ENCODE measurements at regions not wholly inside any gene's neighbourhood (a gene's known extent, or its start where the extent isn't known, plus 50 kb on each side); places are given as distances from the start of the nearest gene placed in this dataset.

DNA sequence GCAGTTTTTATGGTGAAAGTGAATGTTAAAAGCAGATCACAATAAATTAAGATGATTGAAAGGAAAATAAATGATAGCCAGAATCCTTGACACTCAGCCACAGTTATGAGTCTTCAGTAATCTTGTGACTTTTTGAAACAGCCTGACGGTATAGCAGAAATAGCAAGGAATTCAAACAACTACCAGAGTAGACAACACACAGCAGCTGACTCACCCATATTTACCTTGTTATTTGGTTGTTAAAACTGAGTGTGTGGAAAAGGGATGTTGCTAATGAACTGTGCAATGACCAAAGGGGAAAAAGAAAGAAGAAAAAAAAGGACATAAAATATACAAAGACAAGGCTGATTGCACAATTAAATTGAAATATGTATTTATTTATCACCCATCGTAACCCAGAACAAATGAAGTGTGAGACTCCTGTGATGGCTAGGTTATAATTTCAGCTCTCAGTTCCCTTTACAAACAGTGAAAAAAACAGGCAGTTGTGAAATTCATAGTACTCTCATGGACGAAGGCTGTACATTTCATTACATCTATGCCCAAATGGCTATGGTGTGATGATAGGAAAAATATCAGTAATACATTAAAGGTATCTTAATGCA lies 1023.0 kb upstream of the SORCS1 start:
- H3K4me3 Mint-ChIP-seq, result no peak overlapping the region
- peaks cover 9% of the 10 kb centered on the region for H3K9me3 Mint-ChIP-seq
- DNase-seq, result no peak
- no peaks in the 10 kb centered on the region for H3K36me3 Mint-ChIP-seq (ENCODE audit: low read depth)
- no peaks in the 10 kb centered on the region for H3K4me1 Mint-ChIP-seq
- no peaks in the 10 kb centered on the region for H3K27me3 Mint-ChIP-seq
- CTCF ChIA-PET, result no interaction called here
- H3K27ac Mint-ChIP-seq, result no peak overlapping the region
- POLR2A ChIA-PET, result no interaction called here

DNA sequence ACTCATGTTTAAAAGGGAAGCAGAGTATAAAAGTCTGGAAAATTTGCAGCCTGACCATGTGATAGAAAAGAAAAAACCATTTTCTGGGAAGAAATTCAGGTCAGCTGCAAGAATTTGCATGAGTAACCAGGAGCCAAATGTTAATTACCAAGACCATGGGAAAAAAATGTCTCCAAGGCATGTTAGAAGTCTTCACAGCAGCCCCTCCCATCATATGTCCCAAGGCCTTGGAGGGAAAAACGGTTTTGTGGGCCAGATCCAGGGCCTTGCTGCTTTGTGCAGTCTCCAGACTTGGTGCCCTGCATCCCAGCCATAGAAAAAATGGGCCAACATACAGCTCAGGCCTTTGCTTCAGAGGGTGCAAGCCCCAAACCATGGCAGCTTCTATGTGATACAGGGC lies 1019.6 kb upstream of the SORCS1 start:
- ChIA-PET CTCF (no interaction called here), POLR2A (no interaction called here)
- no peaks in the 10 kb centered on the region for H3K4me1 Mint-ChIP-seq
- H3K4me3 Mint-ChIP-seq, result no peak overlapping the region
- no peak for DNase-seq
- H3K9me3 Mint-ChIP-seq, result peaks cover 9% of the 10 kb centered on the region
- H3K27me3 Mint-ChIP-seq, result no peaks in the 10 kb centered on the region
- no peaks in the 10 kb centered on the region for H3K36me3 Mint-ChIP-seq (ENCODE audit: low read depth)
- H3K27ac Mint-ChIP-seq, result no peak overlapping the region

DNA sequence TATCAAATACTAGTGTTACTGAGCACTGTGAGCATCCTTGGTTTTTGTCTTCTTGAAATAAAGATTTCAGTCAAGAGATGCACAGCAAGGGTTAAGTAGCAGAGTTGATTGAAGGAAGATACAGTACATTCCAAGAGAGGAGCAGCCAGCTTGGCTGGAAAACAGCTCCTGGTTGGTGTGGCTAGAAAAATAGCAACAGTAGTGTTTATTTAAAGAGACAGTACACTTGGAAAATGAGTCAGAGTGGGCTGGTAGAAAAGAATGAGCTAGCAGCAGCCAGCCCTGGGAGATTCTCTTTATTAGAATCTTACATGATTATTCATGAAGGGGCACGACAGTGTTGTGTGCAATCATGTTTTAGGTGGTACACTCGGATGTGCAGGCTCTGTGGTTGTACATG lies 1016.4 kb upstream of the SORCS1 start:
- H3K27me3 Mint-ChIP-seq, result no peaks in the 10 kb centered on the region
- ChIA-PET POLR2A (no interaction called here), CTCF (no interaction called here)
- H3K4me1 Mint-ChIP-seq, result no peaks in the 10 kb centered on the region
- no peak overlapping the region for H3K27ac Mint-ChIP-seq
- H3K36me3 Mint-ChIP-seq (ENCODE audit: low read depth), result no peaks in the 10 kb centered on the region
- DNase-seq, result no peak
- H3K9me3 Mint-ChIP-seq, result peaks cover 9% of the 10 kb centered on the region
- H3K4me3 Mint-ChIP-seq, result no peak overlapping the region

DNA sequence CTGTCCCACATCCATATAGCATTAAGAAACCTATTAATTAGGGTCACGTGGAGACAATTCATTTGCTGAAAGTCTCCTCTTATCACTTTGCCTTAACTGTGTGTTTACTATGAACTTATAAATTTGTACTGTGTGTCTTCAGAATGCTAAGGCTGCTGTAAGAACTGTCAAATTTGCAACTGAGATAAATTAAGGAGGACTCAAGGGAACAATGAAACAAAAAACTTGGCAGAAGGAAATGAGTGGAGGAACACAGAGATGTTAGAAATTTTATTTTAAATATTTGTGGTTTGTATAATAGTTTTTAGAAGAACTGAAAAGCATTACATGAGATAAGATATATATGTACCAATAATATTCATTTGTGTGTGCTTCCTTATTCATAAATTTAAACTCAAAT lies 1005.3 kb upstream of the SORCS1 start:
- Mint-ChIP-seq H3K4me1 (no peaks in the 10 kb centered on the region), H3K4me3 (no peak overlapping the region), H3K27ac (no peak overlapping the region), H3K36me3 (ENCODE audit: low read depth) (no peaks in the 10 kb centered on the region), H3K27me3 (no peaks in the 10 kb centered on the region), H3K9me3 (no peaks in the 10 kb centered on the region)
- ChIA-PET POLR2A (no interaction called here), CTCF (no interaction called here)
- DNase-seq, result no peak

DNA sequence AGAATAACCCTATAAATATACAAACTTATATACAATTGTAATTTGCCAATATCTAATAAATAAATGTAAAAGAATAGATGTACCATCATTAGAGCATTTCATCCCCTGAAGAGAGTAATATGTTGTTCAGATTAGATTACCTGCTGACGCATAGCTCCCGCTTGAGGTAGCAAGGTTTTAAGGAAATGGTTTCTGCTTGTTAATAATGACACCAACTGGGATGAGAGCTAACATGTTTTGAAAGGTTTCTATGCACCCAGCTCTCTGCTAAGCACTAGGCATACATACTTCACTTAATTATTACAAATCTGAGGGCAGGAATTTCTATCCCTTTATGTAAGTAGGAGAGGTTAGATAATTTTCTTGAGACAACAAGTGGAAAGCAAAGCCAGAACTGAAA lies 1003.3 kb upstream of the SORCS1 start:
- Mint-ChIP-seq H3K27me3 (no peaks in the 10 kb centered on the region), H3K9me3 (no peaks in the 10 kb centered on the region), H3K27ac (no peak overlapping the region), H3K4me3 (no peak overlapping the region), H3K4me1 (no peaks in the 10 kb centered on the region), H3K36me3 (ENCODE audit: low read depth) (no peaks in the 10 kb centered on the region)
- CTCF ChIA-PET, result no interaction called here
- no peak for DNase-seq
- POLR2A ChIA-PET, result no interaction called here

DNA sequence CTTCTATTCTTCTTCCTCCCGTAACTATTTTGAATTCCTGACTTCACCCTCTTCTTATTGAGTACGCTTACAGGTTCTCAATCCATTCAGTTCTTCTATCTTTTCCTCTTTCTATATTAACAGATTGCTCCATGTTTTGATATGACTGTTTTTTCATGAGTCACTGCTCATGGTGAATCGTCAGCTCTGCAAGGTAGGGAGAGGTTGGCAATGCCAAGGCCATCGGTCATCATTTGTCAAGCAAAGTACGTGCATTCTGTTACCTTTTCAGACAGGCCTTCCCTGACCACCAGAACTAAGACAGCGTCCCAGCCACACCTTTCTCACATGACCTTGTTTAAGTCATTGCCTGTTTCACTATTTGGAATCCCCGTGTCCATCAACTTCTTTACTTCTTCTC lies 1001.9 kb upstream of the SORCS1 start:
- ChIA-PET CTCF (no interaction called here), POLR2A (no interaction called here)
- Mint-ChIP-seq H3K27me3 (no peaks in the 10 kb centered on the region), H3K36me3 (ENCODE audit: low read depth) (no peaks in the 10 kb centered on the region), H3K4me3 (no peak overlapping the region), H3K4me1 (no peaks in the 10 kb centered on the region), H3K9me3 (no peaks in the 10 kb centered on the region), H3K27ac (no peak overlapping the region)
- no peak for DNase-seq

DNA sequence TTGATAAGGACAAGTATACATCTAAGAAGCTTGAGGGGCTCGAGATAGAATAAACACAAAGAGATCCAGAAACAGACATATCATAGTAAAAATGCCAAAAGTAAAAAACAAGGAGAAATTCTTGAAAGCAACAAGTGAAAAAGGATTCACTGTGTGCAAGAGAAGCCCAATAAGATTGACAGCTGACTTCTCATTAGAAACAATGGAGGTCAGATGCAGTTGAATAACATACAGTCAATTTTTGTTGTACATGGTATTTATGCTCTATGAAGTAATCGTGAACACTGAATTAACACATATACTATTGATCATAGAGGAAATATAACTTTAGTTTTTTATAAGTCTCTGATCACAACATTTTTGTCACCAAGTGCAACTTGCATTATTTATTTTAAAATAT lies 982.8 kb upstream of the SORCS1 start:
- Mint-ChIP-seq H3K27ac (no peak overlapping the region), H3K27me3 (no peaks in the 10 kb centered on the region), H3K9me3 (peaks cover 16% of the 10 kb centered on the region), H3K4me1 (no peaks in the 10 kb centered on the region), H3K36me3 (ENCODE audit: low read depth) (no peaks in the 10 kb centered on the region), H3K4me3 (no peak overlapping the region)
- ChIA-PET CTCF (no interaction called here), POLR2A (no interaction called here)
- no peak for DNase-seq

DNA sequence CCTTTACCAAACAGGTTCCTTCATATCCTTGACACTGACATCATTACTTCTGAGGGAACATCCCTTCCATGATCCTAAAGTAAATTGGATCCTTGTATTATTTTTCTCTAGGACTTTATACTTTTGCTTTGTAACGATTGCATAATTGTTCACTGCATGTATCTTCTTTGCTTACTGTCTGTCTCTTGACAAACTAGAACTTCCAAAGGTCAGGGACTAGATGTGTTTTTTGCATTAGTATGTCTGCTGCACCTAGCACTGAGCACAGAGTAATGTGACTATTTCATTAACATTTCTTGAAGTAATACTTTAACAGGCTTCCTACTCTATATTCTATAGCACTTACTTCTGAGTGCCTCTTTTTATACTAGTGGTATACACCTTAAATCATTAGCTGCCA lies 976.6 kb upstream of the SORCS1 start:
- H3K4me1 Mint-ChIP-seq, result no peaks in the 10 kb centered on the region
- ChIA-PET POLR2A (no interaction called here), CTCF (no interaction called here)
- peaks cover 5% of the 10 kb centered on the region for H3K9me3 Mint-ChIP-seq
- no peaks in the 10 kb centered on the region for H3K36me3 Mint-ChIP-seq (ENCODE audit: low read depth)
- no peaks in the 10 kb centered on the region for H3K27me3 Mint-ChIP-seq
- DNase-seq, result no peak
- H3K4me3 Mint-ChIP-seq, result no peak overlapping the region
- no peak overlapping the region for H3K27ac Mint-ChIP-seq

DNA sequence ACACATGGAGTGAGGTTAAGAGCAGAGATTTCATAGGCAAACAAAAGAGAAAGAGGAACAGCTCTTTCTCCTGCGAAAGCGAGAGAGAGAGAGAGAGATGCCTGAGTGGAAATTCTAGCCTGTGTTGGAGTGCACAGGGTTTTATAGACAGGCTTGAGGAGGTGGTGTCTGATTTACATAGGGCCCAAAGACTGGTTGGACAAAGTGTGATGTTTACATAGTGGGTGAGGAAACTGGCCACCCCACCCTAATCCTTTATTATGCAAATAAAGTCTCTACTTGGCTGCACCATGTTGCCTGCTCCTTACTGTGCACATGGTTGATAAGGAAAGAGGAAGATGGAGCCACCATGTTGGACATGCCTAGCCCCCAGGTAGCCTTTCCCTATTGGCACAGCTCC lies 967.8 kb upstream of the SORCS1 start:
- Mint-ChIP-seq H3K9me3 (no peaks in the 10 kb centered on the region), H3K27ac (no peak overlapping the region), H3K36me3 (ENCODE audit: low read depth) (no peaks in the 10 kb centered on the region), H3K4me1 (no peaks in the 10 kb centered on the region), H3K4me3 (no peak overlapping the region), H3K27me3 (no peaks in the 10 kb centered on the region)
- CTCF ChIA-PET, result no interaction called here
- POLR2A ChIA-PET, result no interaction called here
- no peak for DNase-seq

DNA sequence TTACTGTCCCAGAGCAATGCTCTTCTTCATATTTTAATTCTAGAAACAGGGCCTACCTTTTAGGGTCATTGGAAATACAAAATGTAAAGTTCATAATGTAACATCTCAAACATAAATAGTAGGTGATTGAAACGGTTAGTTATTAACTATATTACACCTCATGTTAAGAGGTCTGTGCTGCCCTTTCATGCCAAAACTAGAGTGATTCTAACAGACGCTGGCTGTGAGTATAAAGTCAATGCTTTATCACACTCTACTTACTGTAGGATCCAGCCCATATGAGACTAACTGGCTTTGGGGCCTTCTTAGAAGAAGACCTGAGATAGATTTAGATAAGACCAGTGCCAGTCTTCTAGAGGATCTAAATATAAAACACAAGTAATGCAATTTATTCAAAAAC lies 966.1 kb upstream of the SORCS1 start:
- DNase-seq, result no peak
- no peaks in the 10 kb centered on the region for H3K9me3 Mint-ChIP-seq
- ChIA-PET POLR2A (no interaction called here), CTCF (no interaction called here)
- H3K27me3 Mint-ChIP-seq, result no peaks in the 10 kb centered on the region
- no peaks in the 10 kb centered on the region for H3K4me1 Mint-ChIP-seq
- H3K27ac Mint-ChIP-seq, result no peak overlapping the region
- no peaks in the 10 kb centered on the region for H3K36me3 Mint-ChIP-seq (ENCODE audit: low read depth)
- H3K4me3 Mint-ChIP-seq, result no peak overlapping the region

DNA sequence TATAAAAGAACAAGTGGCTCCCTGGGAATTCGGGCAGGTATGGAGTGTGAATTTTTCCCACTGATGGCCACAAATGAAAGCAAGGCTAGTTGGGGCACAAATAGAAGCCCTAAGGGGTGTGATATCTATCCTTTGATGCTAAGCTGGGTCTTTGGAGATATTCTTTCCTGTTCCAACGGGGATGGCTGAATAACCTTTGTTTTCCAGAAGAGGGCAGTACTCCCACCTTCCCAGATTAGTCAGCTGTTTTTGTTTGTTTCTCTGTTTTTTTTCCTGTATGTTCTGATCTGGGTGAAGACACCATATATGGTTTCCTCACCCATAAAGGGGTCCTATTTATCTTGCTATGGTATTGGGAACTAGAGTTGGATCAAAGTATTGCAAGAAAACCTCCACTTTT lies 947.7 kb upstream of the SORCS1 start:
- H3K27ac Mint-ChIP-seq, result no peak overlapping the region
- no peaks in the 10 kb centered on the region for H3K27me3 Mint-ChIP-seq
- no peaks in the 10 kb centered on the region for H3K36me3 Mint-ChIP-seq (ENCODE audit: low read depth)
- CTCF ChIA-PET, result no interaction called here
- H3K4me3 Mint-ChIP-seq, result no peak overlapping the region
- no peaks in the 10 kb centered on the region for H3K4me1 Mint-ChIP-seq
- no peak for DNase-seq
- POLR2A ChIA-PET, result no interaction called here
- peaks cover 8% of the 10 kb centered on the region for H3K9me3 Mint-ChIP-seq

DNA sequence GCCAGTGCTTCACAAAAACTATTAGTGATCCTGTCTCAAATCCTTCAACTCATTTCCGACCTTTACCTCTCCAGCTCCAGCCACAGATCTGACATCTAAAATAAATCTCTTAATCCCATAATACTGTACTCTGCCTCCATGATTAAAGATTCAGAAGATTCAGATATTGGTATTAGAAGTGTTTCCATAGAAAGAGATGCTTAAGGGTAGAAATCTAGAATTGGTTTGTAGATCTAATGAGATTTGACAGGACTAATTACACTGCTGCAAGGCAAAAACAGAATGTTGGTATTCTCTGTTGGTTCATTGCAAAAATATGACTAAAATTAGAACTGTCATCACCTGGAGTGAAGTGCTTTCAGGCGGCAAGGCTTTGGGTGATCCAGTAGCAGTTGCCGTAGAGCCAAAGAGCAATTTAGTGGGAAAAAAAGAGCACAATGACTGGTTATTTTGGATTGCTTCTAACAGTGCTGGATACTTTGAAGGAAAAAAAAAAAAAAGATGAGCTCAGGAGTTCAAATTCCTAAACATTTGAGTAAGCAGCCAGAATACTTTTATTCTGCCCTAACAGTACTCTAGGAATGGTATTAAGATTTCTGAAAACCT lies 940.1 kb upstream of the SORCS1 start:
- ChIA-PET POLR2A (no interaction called here), CTCF (no interaction called here)
- H3K4me3 Mint-ChIP-seq, result no peak overlapping the region
- DNase-seq, result no peak
- H3K9me3 Mint-ChIP-seq, result peaks cover 6% of the 10 kb centered on the region
- H3K27me3 Mint-ChIP-seq, result no peaks in the 10 kb centered on the region
- H3K4me1 Mint-ChIP-seq, result no peaks in the 10 kb centered on the region
- H3K27ac Mint-ChIP-seq, result no peak overlapping the region
- H3K36me3 Mint-ChIP-seq (ENCODE audit: low read depth), result no peaks in the 10 kb centered on the region

DNA sequence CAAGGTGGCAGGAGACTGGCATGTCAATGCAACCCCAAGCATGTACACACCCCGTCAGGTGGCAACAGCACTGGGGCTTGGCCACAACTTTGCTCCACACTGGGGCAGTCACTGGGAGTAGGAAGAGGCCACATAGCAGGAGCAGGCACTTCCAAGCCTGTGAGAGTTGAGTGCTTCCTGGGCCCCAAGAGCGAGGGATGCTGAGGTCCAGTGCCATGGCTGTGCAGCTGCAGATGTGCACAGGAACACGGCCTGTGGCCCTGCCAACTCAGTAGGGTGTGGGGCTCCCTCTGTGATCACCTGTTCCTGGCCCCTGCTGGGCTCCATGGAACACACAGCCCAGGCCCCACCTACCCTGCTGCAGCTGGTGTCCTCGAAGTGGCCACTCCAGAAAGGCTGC lies 932.8 kb upstream of the SORCS1 start:
- H3K4me1 Mint-ChIP-seq, result no peaks in the 10 kb centered on the region
- peaks cover 2% of the 10 kb centered on the region for H3K9me3 Mint-ChIP-seq
- ChIA-PET POLR2A (no interaction called here), CTCF (no interaction called here)
- H3K36me3 Mint-ChIP-seq (ENCODE audit: low read depth), result no peaks in the 10 kb centered on the region
- no peak overlapping the region for H3K4me3 Mint-ChIP-seq
- DNase-seq, result no peak
- no peaks in the 10 kb centered on the region for H3K27me3 Mint-ChIP-seq
- H3K27ac Mint-ChIP-seq, result no peak overlapping the region

DNA sequence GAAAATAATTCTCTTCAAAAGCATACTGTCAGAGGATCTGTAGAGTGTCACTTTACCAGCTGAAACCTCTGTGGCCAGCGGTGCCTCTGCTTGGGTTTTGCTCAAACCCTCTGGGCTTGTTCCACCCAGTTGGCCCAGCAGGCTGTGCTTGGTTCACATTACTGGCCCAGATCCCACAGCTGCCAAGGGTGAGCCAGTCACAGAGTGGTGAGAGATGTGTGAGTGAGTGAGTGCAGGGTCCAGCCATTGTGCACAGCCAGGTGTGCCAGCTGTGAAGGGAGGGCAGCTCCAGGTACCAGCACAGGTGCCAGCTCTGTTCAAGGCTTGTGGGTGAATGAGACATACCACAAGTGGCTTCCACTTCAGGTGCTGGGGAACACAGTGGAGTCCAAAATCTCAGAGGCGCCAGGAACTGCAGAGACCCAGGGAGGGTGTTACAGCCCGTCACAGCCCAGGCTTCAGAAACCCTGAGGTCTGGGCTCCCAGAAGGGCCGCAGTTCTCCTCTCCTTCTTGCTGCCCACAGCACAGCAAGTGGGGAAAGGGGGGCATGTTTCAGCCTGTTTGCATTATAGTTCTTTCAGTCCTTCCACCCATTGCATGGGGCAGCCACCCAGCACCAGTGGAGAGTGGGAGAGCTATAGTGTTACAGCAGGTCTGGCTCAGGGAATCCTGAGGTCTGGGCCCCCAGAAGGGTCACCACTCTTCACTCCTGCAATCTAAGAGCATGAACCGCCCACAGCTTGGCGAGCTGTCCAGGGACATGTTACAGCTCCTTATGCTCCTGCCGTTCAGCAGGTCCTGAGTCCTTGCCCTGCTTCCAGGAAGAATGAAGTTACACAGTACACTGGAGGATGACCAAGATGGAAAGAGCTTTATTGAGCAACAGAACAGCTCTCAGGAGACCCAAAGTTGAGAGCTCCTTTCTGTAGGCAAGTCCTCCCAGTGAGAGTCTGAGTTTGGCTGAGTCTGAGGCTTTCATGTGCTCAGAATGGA lies 931.7 kb upstream of the SORCS1 start:
- Mint-ChIP-seq H3K36me3 (ENCODE audit: low read depth) (no peaks in the 10 kb centered on the region), H3K4me1 (no peaks in the 10 kb centered on the region), H3K27ac (no peak overlapping the region), H3K4me3 (no peak overlapping the region), H3K9me3 (peaks cover 2% of the 10 kb centered on the region), H3K27me3 (no peaks in the 10 kb centered on the region)
- no peak for DNase-seq
- ChIA-PET POLR2A (no interaction called here), CTCF (no interaction called here)

Measured in activated CD4-positive, alpha-beta T cell treated with anti-CD3 and anti-CD28 coated beads, Interleukin-2, amount 10 ng/mL, durations not matched to agents 7 days and 5 days (primary cell).